GM12864 (cell line): ENCODE measurements at regions not wholly inside any gene's neighbourhood (a gene's known extent, or its start where the extent isn't known, plus 50 kb on each side); places are given as distances from the start of the nearest gene placed in this dataset.

ENCODE experiments used
- DNase-seq: peaks from one replicate; pipeline ENCODE4 v3.0.0-alpha.2; 2011; ENCODE audit warnings: low read depth
- H3K4me3 ChIP-seq: 2 replicates; pipeline ENCODE4 v1.5.1; 2011; ENCODE audit warnings: mild to moderate bottlenecking, low read depth, low read length, control low read depth
- TF ChIP-seq, protein P1 (sequence below): IDR thresholded peaks from 2 replicates; pipeline ENCODE4 v1.5.1; 2011; ENCODE audit warnings: low read depth, mild to moderate bottlenecking, moderate library complexity, low read length, control low read depth, inconsistent platforms; ENCODE audit errors: missing control alignments

DNA sequence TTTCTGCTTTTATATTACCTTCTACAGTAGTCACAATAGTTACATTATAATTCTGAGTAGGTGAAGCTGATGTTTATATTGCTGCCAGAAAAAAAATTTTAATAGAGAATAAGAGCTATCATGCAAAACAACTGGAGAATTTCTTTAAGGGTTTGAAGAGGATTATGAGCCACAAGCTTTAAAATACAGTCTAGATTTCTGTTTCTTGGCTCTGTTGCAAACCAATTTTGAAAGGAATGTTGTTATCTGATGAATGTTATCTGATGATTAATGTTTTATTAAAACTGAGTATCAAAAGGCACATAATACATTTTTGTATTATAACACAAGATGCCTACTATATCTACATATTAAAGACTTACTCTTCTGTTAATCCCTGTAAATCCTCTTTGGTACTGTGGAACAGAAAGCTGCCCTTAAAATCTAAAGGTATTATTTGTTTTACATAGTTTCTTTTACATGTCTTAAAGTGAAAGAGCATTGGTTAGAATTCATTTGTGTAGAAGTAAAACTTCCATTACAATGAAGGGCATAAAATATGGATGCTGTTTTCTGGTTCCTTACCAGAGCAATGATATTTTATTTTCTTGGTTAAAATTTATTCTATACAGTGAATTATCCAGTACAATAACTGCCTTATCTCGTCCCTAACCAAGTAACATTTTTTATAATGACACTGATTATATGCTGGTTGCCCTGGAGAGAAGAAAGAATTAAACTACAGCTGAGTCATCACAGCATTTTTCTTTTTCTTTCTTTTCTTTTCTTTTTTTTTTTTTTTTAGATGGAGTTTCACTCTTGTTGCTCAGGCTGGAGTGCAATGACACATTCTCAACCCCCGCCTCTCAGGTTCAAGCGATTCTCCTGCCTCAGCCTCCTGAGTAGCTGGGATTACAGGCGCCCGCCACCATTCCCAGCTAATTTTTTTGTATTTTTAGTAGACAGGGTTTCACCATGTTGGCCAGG lies 205.7 kb downstream of the TANC2 start:
- no peak overlapping the region for H3K4me3 ChIP-seq
- DNase-seq, result no peak
- TF ChIP-seq, protein P1, sequence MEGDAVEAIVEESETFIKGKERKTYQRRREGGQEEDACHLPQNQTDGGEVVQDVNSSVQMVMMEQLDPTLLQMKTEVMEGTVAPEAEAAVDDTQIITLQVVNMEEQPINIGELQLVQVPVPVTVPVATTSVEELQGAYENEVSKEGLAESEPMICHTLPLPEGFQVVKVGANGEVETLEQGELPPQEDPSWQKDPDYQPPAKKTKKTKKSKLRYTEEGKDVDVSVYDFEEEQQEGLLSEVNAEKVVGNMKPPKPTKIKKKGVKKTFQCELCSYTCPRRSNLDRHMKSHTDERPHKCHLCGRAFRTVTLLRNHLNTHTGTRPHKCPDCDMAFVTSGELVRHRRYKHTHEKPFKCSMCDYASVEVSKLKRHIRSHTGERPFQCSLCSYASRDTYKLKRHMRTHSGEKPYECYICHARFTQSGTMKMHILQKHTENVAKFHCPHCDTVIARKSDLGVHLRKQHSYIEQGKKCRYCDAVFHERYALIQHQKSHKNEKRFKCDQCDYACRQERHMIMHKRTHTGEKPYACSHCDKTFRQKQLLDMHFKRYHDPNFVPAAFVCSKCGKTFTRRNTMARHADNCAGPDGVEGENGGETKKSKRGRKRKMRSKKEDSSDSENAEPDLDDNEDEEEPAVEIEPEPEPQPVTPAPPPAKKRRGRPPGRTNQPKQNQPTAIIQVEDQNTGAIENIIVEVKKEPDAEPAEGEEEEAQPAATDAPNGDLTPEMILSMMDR, result no peak

DNA sequence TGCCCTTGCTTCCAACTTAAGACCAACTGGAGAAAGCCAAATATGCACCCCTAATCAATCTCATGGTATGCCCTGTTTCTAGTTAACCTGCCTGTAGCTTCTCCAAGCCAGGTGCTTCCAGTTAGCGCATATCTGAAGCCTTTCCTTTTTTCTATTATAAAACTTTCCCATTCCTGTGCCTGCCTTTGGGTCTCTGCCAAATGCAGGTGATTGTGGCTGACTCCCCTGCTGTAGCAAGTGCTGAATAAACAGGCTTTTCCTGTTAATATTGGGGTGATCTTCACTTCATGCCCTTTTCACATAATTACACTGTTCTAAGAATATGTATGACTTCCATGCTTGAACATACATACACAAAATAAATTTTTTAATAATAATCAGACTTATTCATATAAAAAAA lies 207.4 kb downstream of the TANC2 start:
- TF ChIP-seq, protein P1, result no peak
- H3K4me3 ChIP-seq, result no peak overlapping the region
- no peak for DNase-seq

DNA sequence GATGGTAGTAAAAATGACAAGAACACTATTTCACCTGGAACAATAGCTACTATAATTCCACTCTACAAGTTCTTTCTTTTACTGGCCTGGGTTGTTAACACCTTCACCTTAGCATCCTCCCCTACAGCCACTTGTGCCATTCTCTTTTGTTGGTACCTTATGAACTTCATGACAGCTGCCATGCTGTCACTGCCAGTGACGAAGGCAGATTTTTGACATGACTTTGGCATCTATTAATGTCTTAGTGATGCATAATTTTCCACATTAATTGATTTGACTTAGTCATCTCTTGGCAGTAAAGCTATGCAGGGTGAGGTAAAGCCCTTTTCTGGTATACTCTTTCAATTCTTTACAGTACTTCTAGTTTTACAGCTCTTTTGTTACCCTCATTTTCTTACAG lies 207.9 kb downstream of the TANC2 start:
- TF ChIP-seq, protein P1, result no peak
- no peak for DNase-seq
- H3K4me3 ChIP-seq, result no peak overlapping the region

DNA sequence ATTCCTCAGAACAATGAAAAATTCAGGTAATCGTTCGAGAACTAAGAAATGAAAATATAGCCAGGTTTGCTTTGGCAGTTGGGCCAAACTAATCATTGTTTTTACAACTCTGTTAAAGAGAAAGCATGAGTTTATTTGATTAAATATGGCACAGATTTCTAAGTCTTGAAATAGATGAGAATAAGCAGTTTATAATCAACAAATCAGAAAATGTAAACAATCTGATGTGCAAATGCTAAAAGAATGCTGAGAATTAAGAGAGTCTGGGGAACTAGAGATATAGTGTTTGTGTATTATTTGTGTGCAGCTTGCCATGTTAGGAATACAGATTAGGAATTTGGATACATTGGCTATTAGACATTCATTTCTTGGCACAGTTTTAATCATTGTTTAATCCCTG lies 212.5 kb downstream of the TANC2 start:
- no peak overlapping the region for H3K4me3 ChIP-seq
- DNase-seq, result no peak
- TF ChIP-seq, protein P1, result no peak

DNA sequence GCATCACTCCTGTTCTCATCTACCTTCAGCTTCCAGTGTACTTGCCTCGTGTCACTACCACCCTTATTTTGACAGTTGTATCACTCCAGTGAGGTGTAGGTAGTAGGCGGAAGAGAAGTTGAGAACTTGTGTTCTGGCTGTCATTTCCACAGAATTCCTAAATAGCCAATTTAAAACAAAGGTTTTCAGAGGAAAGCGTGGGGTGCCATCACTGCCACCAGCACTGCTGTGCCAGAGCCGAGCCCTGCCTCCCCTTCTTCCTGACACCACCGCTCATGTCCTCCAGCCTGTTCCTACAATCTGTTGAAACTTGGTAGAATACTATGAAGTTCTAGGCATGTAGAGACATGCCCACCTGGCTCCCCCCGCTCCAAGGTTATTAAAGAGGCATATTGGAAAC lies 215.8 kb downstream of the TANC2 start:
- TF ChIP-seq, protein P1, result no peak
- H3K4me3 ChIP-seq, result no peak overlapping the region
- no peak for DNase-seq

DNA sequence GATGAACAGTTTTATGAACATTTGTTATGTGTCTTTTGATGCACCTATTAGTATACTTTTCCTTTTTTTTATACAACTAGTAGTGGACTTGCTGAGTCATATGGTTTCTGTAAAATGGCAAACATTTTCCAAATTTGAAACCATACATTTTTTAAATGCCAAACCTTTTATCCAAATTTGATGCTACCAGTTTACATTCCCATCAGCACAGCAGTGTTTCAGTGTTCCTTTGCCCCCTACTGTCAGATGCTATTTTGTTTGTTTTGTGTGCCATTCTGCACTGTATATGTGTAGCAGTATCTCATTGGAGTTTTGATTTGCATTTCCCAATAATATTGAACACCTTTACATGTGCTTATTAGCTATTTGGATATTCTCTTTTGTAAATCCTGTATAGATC lies 219.4 kb downstream of the TANC2 start:
- H3K4me3 ChIP-seq, result no peak overlapping the region
- TF ChIP-seq, protein P1, result no peak
- DNase-seq, result no peak

DNA sequence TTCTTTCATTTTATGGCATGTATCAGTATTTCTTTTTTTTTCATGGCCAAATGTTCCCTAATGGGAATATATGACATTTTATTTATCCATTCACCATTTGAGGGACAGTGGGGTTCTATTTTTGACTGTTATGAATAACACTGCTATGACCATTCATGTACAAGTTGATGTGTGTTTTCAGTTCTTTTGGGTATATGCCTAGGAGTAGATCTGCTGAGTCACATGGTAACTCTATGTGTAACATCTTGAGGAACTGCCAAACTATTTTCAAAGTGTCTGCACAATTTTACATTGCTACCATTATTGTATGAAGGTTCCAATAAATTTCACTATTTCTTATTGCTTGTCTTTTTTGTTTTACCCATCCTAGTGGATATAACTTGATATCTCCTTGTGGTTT lies 223.0 kb downstream of the TANC2 start:
- TF ChIP-seq, protein P1, result no peak
- no peak for DNase-seq
- no peak overlapping the region for H3K4me3 ChIP-seq
